IMR-90 (cell line): ENCODE measurements at regions not wholly inside any gene's neighbourhood (a gene's known extent, or its start where the extent isn't known, plus 50 kb on each side); places are given as distances from the start of the nearest gene placed in this dataset.
A peak's percentile ranks its signal among the peaks of the same experiment; 100 is the strongest.

Experiments
- ATAC-seq: fragments of 200-7000 bp; cut with Tn5 transposase; 2 replicates; pipeline ENCODE4 v1.9.1; 2020; ENCODE audit warnings: low read depth, mild to moderate bottlenecking, moderate library complexity
- BruUV-seq: library from RNA; stranded (reverse); fragments of 400-500 nt; replicated peaks from 2 replicates; lab custom pipeline; 2021; lab: Mats Ljungman, UMichigan
- CTCF ChIA-PET: fragments of 300-600 bp; formaldehyde crosslinking; extraction: SDS; loops from one replicate; lab custom pipeline; 2021; ENCODE audit warnings: antibody characterized with exemption; lab: Yijun Ruan, JAX
- POLR2A ChIA-PET: fragments of 300-600 bp; sonication (Branson Sonifier 250); formaldehyde crosslinking; loops from one replicate; lab custom pipeline; 2022; ENCODE audit warnings: antibody characterized with exemption; ENCODE audit not compliant: unreplicated experiment; lab: Charles Lee
- DNase-seq: peaks from one replicate; pipeline ENCODE4 v3.0.0; 2013
- H2AFZ ChIP-seq: replicated peaks from 2 replicates; pipeline ENCODE3; 2013; ENCODE audit warnings: low read length, mild to moderate bottlenecking; ENCODE audit not compliant: poor library complexity
- H2AK5ac ChIP-seq: 2 replicates; pipeline ENCODE4 v1.6.1; 2013; ENCODE audit warnings: low read depth, low read length, inconsistent platforms
- H2AK9ac ChIP-seq: replicated peaks from 2 replicates; pipeline ENCODE3; 2013; ENCODE audit warnings: mild to moderate bottlenecking, low read depth, low read length, moderate library complexity; ENCODE audit not compliant: poor library complexity
- H2BK120ac ChIP-seq: 2 replicates; pipeline ENCODE4 v1.6.1; 2013; ENCODE audit warnings: low read depth, low read length, inconsistent platforms
- H2BK15ac ChIP-seq: 3 replicates; pipeline ENCODE4 v1.6.1; 2013; ENCODE audit warnings: low read depth, low read length, inconsistent platforms
- H2BK20ac ChIP-seq: 2 replicates; pipeline ENCODE4 v1.6.1; 2013; ENCODE audit warnings: low read depth, mild to moderate bottlenecking, inconsistent platforms, low read length, moderate library complexity
- H2BK5ac ChIP-seq: 2 replicates; pipeline ENCODE4 v1.6.1; 2013; ENCODE audit warnings: mild to moderate bottlenecking, low read depth, low read length, inconsistent platforms; ENCODE audit not compliant: poor library complexity, severe bottlenecking
- H3K14ac ChIP-seq: replicated peaks from 2 replicates; pipeline ENCODE4 v1.6.1; 2013; ENCODE audit warnings: low read depth, low read length, inconsistent platforms
- H3K18ac ChIP-seq: 2 replicates; pipeline ENCODE4 v1.6.1; 2013; ENCODE audit warnings: low read depth, low read length, control low read depth
- H3K23ac ChIP-seq: 2 replicates; pipeline ENCODE4 v1.6.1; 2013; ENCODE audit warnings: low read depth, low read length, inconsistent platforms
- H3K27ac ChIP-seq: 2 replicates; pipeline ENCODE4 v1.5.1; 2013; ENCODE audit warnings: mild to moderate bottlenecking, control low read depth, low read length; ENCODE audit not compliant: insufficient read depth
- H3K27me3 ChIP-seq: 2 replicates; pipeline ENCODE4 v1.6.1; 2013; ENCODE audit warnings: low read length; ENCODE audit not compliant: control insufficient read depth, insufficient read depth
- H3K36me3 ChIP-seq: 2 replicates; pipeline ENCODE4 v1.6.1; 2013; ENCODE audit warnings: low read length, mixed read lengths; ENCODE audit not compliant: control insufficient read depth, insufficient read depth
- H3K4ac ChIP-seq: 2 replicates; pipeline ENCODE4 v1.6.1; 2013; ENCODE audit warnings: low read depth, low read length, inconsistent platforms
- H3K4me1 ChIP-seq: 2 replicates; pipeline ENCODE4 v1.6.1; 2013; ENCODE audit warnings: low read length, mixed read lengths; ENCODE audit not compliant: control insufficient read depth, insufficient read depth
- H3K4me2 ChIP-seq: 2 replicates; pipeline ENCODE4 v1.6.1; 2013; ENCODE audit warnings: low read depth, mild to moderate bottlenecking, control low read depth, low read length, moderate library complexity
- H3K4me3 ChIP-seq: 2 replicates; pipeline ENCODE4 v1.5.1; 2013; ENCODE audit warnings: low read depth, mild to moderate bottlenecking, control low read depth, low read length, moderate library complexity; ENCODE audit not compliant: insufficient read depth
- H3K56ac ChIP-seq: 2 replicates; pipeline ENCODE4 v1.6.1; 2013; ENCODE audit warnings: low read length, inconsistent platforms; ENCODE audit not compliant: insufficient read depth; ENCODE audit errors: extremely low read depth
- H3K79me1 ChIP-seq, 2 experiments: 2 replicates each; pipeline ENCODE4 v1.6.1; 2013; ENCODE audit warnings: low read length in 2 of 2, inconsistent platforms in 1 of 2, low read depth in 1 of 2
- H3K9ac ChIP-seq: 2 replicates; pipeline ENCODE4 v1.6.1; 2013; ENCODE audit warnings: low read depth, low read length, control low read depth
- H3K9me1 ChIP-seq: 2 replicates; pipeline ENCODE4 v1.6.1; 2013; ENCODE audit warnings: low read length, inconsistent platforms; ENCODE audit not compliant: insufficient read depth
- H3K9me3 ChIP-seq: 2 replicates; pipeline ENCODE4 v1.6.1; 2013; ENCODE audit warnings: low read length; ENCODE audit not compliant: control insufficient read depth, insufficient read depth
- H4K20me1 ChIP-seq: 2 replicates; pipeline ENCODE4 v1.6.1; 2013; ENCODE audit warnings: low read length, inconsistent platforms; ENCODE audit not compliant: insufficient read depth
- H4K5ac ChIP-seq: 2 replicates; pipeline ENCODE4 v1.6.1; 2013; ENCODE audit warnings: mild to moderate bottlenecking, low read depth, low read length, control low read depth
- H4K8ac ChIP-seq, 2 experiments: 2 replicates each; pipeline ENCODE4 v1.6.1; 2013; ENCODE audit warnings: low read depth in 2 of 2, low read length in 2 of 2, control low read depth in 1 of 2, inconsistent platforms in 1 of 2
- H4K91ac ChIP-seq: 2 replicates; pipeline ENCODE4 v1.6.1; 2013; ENCODE audit warnings: low read depth, low read length, inconsistent platforms; ENCODE audit not compliant: insufficient read depth
- BHLHE40 ChIP-seq: fragments of 150-350 bp; IDR thresholded peaks from 2 replicates; pipeline ENCODE4 v1.6.1; 2016; ENCODE audit warnings: mild to moderate bottlenecking, low read depth, low read length
- CEBPB ChIP-seq: IDR thresholded peaks from 2 replicates; pipeline ENCODE4 v1.6.1; 2012; ENCODE audit warnings: low read depth, low read length, improper control_type of control experiment
- CHD1 ChIP-seq: IDR thresholded peaks from 2 replicates; pipeline ENCODE4 v1.6.1; 2012; ENCODE audit warnings: low read depth, low read length, improper control_type of control experiment
- CTCF ChIP-seq: conservative IDR thresholded peaks from 2 replicates; pipeline ENCODE4 v1.5.1; 2012; ENCODE audit warnings: mild to moderate bottlenecking, low read depth, low read length, improper control_type of control experiment
- ELK1 ChIP-seq: fragments of 150-350 bp; IDR thresholded peaks from 2 replicates; pipeline ENCODE4 v1.6.1; 2016; ENCODE audit warnings: low read depth, mild to moderate bottlenecking, low read length, moderate library complexity, borderline replicate concordance
- FOS ChIP-seq: fragments of 150-350 bp; IDR thresholded peaks from 2 replicates; pipeline ENCODE4 v1.6.1; 2016; ENCODE audit warnings: low read depth, low read length
- MAFK ChIP-seq: IDR thresholded peaks from 2 replicates; pipeline ENCODE4 v1.6.1; 2012; ENCODE audit warnings: low read depth, low read length, improper control_type of control experiment
- MAZ ChIP-seq: IDR thresholded peaks from 2 replicates; pipeline ENCODE4 v1.6.1; 2012; ENCODE audit warnings: low read depth, mild to moderate bottlenecking, low read length, improper control_type of control experiment, moderate library complexity, borderline replicate concordance
- MXI1 ChIP-seq: IDR thresholded peaks from 2 replicates; pipeline ENCODE4 v1.6.1; 2012; ENCODE audit warnings: low read depth, mild to moderate bottlenecking, low read length, moderate library complexity, borderline replicate concordance
- NFE2L2 ChIP-seq: fragments of 150-350 bp; IDR thresholded peaks from 2 replicates; pipeline ENCODE4 v1.6.1; 2016; ENCODE audit warnings: low read depth, mild to moderate bottlenecking, low read length
- POLR2A ChIP-seq: IDR thresholded peaks from 2 replicates; pipeline ENCODE4 v1.6.1; 2012; ENCODE audit warnings: mild to moderate bottlenecking, low read depth, low read length
- RAD21 ChIP-seq: IDR thresholded peaks from 2 replicates; pipeline ENCODE4 v1.6.1; 2012; ENCODE audit warnings: low read length, improper control_type of control experiment
- RCOR1 ChIP-seq: IDR thresholded peaks from 2 replicates; pipeline ENCODE4 v1.6.1; 2012; ENCODE audit warnings: mild to moderate bottlenecking, low read length, improper control_type of control experiment; ENCODE audit not compliant: insufficient replicate concordance
- RFX5 ChIP-seq: IDR thresholded peaks from 2 replicates; pipeline ENCODE4 v1.8.0; 2012; ENCODE audit warnings: low read depth, mild to moderate bottlenecking, low read length, moderate library complexity
- SMC3 ChIP-seq: fragments of 150-350 bp; IDR thresholded peaks from 2 replicates; pipeline ENCODE4 v1.6.1; 2016; ENCODE audit warnings: low read depth, mild to moderate bottlenecking, antibody characterized with exemption, low read length, moderate library complexity
- USF2 ChIP-seq: fragments of 150-350 bp; IDR thresholded peaks from 2 replicates; pipeline ENCODE4 v1.6.1; 2017; ENCODE audit warnings: mild to moderate bottlenecking, antibody characterized with exemption, low read length, low read depth
- WGBS, 2 experiments: methylation state at CpG; one replicate each; pipeline versions ENCODE4 v1.1.5 to v1.1.7; 2013; ENCODE audit warnings: missing lambda C conversion rate in 2 of 2; ENCODE audit not compliant: insufficient read length in 1 of 2; ENCODE audit errors: extremely low coverage in 2 of 2; 5-methylcytosine and 5-hydroxymethylcytosine counted together
- dilution Hi-C: fragments of 300-500 bp; cut with HindIII; formaldehyde crosslinking; loops from one replicate; pipeline ENCODE4 v1.14.3; 2018; ENCODE audit warnings: low sequenced_read_pairs; ENCODE audit not compliant: unreplicated experiment
- in situ Hi-C: fragments of 300-500 bp; cut with MboI; formaldehyde crosslinking; loops from 3 replicates; pipeline ENCODE4 v1.14.3; 2019; ENCODE audit warnings: low sequenced_read_pairs, inconsistent platforms, mixed read lengths
- intact Hi-C: fragments of 100-400 bp; cut with micrococcal nuclease; formaldehyde crosslinking; loops from 2 replicates; pipeline ENCODE4 v1.10.0; 2022

GRCh38 chr2:234128606-234129005 is 78.1 kb downstream of the SPP2 start:
- H2AK5ac ChIP-seq: no peak overlapping the region
- BruUV-seq: no TSS peak
- no peak overlapping the region for H3K27ac ChIP-seq
- no peaks in the 10 kb centered on the region for H3K79me1 ChIP-seq
- H2BK20ac ChIP-seq: no peak overlapping the region
- POLR2A ChIA-PET: no interaction called here
- H4K91ac ChIP-seq: no peak overlapping the region
- CTCF ChIA-PET: no interaction called here
- peak overlapping the region; percentile 46 for H2AFZ ChIP-seq
- H4K5ac ChIP-seq: no peak overlapping the region
- no peak overlapping the region for H2BK120ac ChIP-seq
- no peak overlapping the region for H3K56ac ChIP-seq
- H2BK15ac ChIP-seq: no peak overlapping the region
- no peak overlapping the region for H3K4me2 ChIP-seq
- H2AK9ac ChIP-seq: no peak overlapping the region
- H3K18ac ChIP-seq: no peak overlapping the region
- dilution Hi-C loops: no loop called here
- H3K9me3 ChIP-seq: no peaks in the 10 kb centered on the region
- intact Hi-C loops: no loop called here
- H3K23ac ChIP-seq: no peak overlapping the region
- TF ChIP-seq BHLHE40 (no peak), CEBPB (no peak), NFE2L2 (no peak), RAD21 (no peak), SMC3 (no peak), POLR2A (no peak), USF2 (no peak), MAZ (no peak), MAFK (no peak), FOS (no peak), MXI1 (no peak), CHD1 (no peak), CTCF (no peak), ELK1 (no peak), RCOR1 (no peak), RFX5 (no peak)
- H3K4me3 ChIP-seq: no peak overlapping the region
- H3K9ac ChIP-seq: no peak overlapping the region
- H3K14ac ChIP-seq: no peak overlapping the region
- no peaks in the 10 kb centered on the region for H3K9me1 ChIP-seq
- WGBS, 2 experiments: no CpG with 5 or more reads among the region's 1 CpG
- H4K20me1 ChIP-seq: no peaks in the 10 kb centered on the region
- peaks cover 20% of the 10 kb centered on the region for H3K27me3 ChIP-seq
- ATAC-seq (no peak), DNase-seq (no peak)
- in situ Hi-C loops: no loop called here
- H3K4me1 ChIP-seq: no peaks in the 10 kb centered on the region
- no peak overlapping the region for H3K4ac ChIP-seq
- no peak overlapping the region for H4K8ac ChIP-seq
- no peaks in the 10 kb centered on the region for H3K36me3 ChIP-seq
- H2BK5ac ChIP-seq: no peak overlapping the region
